GM21515 (cell line): ENCODE measurements at regions not wholly inside any gene's neighbourhood (a gene's known extent, or its start where the extent isn't known, plus 50 kb on each side); places are given as distances from the start of the nearest gene placed in this dataset.
"Not testable (repeated sequence)": the region's sequence is repeated elsewhere in the genome, so short reads cannot be mapped to it uniquely, and the experiment has no call there.

Experiments
- ATAC-seq: cut with Tn5 transposase; IDR thresholded peaks from one replicate; pipeline ENCODE4 v1.9.1; 2021; ENCODE audit not compliant: unreplicated experiment

- no peak for ATAC-seq
These were observed 98.2 kb upstream of the NIPBL start for GRCh38 chr5:36778336-36778735.

DNA sequence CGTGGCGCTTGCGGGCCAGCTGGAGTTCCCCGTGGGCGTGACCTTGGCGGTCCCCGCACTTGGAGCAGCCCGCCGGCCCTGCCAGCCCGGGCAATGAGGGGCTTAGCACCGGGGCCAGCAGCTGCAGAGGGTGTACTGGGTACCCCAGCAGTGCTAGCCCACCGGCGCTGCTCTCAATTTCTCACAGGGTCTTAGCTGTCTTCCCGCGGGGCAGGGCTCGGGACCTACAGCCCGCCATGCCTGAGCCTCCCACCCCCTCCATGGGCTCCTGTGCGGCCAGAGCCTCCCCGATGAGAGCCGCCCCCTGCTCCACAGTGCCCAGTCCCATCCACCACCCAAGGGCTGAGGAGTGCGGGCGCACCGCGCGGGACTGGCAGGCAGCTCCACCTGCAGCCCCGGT, 94.0 kb upstream of the NIPBL start:
- not testable (repeated sequence) for ATAC-seq

DNA sequence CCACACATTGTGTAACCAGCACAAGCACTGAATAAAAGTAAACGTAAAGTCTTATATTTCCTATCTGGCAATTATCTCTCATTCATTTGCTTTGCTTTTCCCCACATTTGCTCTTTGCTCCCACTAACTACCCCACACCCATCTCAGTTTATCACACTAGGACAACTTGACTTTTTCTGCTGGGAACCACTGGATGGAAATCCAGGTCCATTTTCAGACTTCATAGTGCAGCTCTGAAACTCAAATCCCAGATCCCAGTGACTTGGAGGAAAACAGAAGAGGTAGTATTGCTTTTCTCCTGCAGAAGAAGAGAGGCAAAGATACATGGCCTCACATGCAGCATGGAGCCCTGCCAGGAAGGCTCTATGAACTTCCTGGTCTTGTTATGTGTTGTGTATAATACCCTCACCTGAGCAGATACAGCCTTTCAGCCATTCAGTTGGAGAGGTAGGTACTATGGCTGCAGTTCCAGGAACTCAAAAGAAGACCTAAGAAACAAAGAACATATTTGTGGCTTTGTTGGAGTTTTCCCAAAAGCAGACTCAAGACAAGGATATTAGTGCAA, 90.0 kb upstream of the NIPBL start:
- ATAC-seq, result no peak

DNA sequence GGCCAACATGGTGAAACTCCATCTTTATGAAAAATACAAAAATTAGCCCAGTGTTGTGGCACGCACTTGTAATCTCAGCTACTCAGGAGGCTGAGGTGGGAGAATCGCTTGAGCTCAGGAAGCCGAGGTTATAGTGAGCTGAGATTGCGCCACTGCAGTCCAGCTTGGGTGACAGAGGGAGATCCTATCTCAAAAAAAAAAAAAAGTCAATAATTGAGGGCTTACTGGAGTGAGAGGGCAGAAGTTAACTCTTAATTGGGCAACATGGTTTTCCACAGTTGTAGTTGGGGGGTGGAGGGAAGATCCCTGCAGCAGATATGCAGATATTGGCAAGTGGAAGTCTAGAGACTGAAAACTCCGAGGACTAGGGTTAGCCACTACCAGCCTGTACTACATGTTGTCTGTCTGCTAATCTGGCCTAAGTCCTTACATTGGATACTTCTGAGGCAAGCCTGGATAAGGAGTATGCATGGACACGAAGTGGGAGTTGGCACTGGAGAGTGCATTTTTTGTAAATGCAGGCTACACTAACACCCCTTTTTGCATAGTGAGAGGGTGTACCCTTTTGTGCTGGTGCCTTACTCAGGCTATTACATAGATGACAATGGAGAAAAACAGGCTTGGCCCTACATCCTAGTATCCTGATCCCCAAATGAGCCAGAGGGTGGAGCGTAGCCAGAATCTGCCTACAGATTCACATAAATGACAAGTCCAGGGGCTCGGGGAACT, 89.0 kb upstream of the NIPBL start:
- ATAC-seq, result no peak

DNA sequence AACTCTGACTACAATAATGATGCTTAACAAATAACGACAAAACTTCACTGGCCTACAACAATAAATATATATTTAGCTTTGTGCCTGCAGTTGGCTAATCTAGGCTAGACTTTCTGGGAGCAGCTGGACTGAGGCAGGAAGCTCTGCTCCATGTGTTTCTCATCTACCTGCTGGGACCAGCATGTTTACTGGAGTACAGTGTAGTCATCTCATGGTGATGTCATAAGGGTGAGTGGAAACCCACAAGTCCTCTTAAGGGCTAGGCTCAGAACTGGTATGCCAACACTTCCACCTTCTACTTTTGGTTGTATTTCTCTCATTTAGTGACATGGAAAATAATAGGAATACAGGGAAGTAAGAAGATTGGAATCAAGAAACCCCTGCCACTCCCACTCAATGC, 85.7 kb upstream of the NIPBL start:
- ATAC-seq, result no peak

- ATAC-seq, result no peak
These were observed 83.9 kb upstream of the NIPBL start for GRCh38 chr5:36792560-36793180.

DNA sequence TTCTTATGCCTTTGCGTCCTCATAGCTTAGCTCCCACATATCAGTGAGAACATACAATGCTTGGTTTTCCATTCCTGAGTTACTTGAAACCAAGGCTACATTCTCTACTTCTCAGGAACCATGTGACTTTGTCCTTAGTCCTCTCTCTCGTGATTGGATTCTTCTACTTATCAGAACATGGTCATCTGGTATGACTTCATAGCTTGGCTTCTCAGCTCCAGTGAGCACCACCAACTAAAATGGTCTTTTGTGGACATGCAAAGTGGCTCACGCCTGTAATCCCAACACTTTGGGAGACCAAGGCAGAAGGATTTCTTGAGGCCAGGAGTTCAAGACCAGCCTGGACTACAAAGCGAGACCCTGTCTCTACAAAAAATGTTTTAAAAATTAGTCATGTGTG, 81.2 kb upstream of the NIPBL start:
- no peak for ATAC-seq

GRCh38 chr5:36796155-36796554, 80.4 kb upstream of the NIPBL start:
- ATAC-seq, result no peak

DNA sequence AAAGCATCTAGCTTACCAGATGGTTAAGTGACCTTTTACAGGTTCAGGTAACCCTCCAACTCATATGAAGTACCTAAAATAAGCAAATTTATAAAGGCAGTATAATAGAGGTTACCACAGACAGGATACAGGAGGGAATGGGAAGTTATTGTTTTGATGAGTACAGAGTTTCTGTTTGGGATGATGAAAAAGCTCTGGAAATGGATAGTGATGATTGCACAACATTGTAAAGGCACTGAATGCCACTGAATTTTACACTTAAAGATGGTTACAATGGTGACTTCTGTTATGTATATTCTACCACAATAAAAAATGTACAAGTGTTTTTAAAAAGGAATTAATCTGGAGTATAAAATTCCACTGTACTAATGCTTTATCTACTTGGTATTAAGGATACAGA, 75.0 kb upstream of the NIPBL start:
- no peak for ATAC-seq

DNA sequence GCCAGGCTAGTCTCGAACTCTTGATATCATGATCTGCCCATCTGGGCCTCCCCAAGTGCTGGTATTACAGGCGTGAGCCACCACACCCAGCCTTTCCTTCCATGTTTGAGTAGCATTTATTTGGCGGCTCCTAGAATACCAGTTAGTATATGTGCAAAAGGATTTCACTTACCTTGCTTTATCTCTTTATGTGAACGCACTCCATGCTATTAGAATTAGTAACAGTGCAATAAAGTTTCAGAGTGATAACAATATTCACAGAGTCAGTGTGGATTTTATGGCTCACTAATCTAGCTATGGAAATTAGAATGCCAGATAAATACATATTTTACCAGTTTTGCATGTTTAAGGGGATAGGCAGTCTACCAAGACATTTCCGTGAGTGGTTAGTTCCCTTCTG, 74.4 kb upstream of the NIPBL start:
- ATAC-seq, result no peak

- not testable (repeated sequence) for ATAC-seq
These were observed 63.3 kb upstream of the NIPBL start for GRCh38 chr5:36813249-36813648.

DNA sequence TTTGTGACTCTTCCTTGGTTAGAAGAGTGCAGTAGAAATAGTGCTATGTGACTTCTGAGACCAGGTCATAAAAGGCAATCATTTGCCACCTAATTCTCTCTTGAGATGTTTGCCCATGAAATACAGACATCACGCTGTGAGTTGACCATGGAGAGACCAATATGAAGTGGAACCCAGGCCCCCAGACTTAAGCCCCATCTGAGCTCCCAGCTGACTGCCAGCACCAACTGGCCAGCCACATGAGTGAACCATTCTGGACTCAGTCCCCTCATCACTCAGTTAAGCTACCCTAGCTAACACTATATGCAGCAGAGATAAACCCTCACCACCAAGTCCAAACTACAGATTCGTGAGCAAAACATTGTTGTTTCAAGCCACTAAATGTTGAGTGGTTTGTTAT, 60.7 kb upstream of the NIPBL start:
- no peak for ATAC-seq

DNA sequence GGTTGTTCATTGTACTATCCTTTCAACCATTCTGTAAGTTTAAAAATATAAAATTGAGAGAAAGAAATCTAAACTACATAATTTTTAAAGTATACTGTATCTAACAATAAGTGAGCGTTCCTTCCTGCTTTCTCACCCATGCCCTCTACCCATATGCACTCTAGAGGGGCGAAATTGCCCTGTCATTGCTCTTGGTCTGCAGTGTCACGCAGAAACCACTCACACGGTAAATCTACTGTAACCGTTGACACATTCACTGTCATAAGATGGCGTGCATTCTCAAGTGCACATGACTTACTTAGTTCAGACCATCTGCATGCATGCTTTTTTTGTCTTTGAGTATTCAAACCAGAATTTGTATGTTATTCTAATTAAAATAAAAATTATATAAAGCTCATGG, 55.7 kb upstream of the NIPBL start:
- no peak for ATAC-seq

- no peak for ATAC-seq
These were observed 49.9 kb upstream of the NIPBL start for GRCh38 chr5:36826694-36827093.
